ENCODE measurements at regions not wholly inside any gene's neighbourhood (a gene's known extent, or its start where the extent isn't known, plus 50 kb on each side); places are given as distances from the start of the nearest gene placed in this dataset.

DNA sequence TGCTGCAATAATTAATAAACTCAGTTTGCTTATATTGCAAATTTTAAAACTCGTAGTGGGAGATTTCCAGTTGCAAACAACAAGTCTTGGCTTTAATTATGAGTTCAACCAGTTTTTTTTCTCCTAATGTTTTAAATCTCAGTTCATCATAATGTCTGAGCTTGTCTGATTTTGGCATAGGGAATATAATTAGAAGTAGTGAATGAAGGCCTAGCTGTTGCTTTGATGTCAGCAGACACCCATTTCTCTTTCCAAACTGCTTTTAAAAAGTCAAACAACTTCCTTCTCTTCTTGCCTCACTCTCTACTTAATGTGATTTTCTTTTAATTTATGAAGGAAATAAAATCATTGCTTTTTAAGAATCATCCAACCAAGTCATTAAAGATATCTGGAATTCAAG is 1462.1 kb downstream of the DPP10 start:
- TF ChIP-seq CTCF (conservative IDR thresholded peaks at IDR 0.05; ENCODE audit: low read depth, low read length) (no peak), EZH2phosphoT487 (IDR thresholded peaks at IDR 0.05; ENCODE audit: borderline replicate concordance, low read length) (no peak)

Data from PC-3 (cell line).